ENCODE measurements at regions not wholly inside any gene's neighbourhood (a gene's known extent, or its start where the extent isn't known, plus 50 kb on each side); places are given as distances from the start of the nearest gene placed in this dataset.

- H3K27me3 ChIP-seq (ENCODE audit: insufficient read depth, low read depth, low read length) = no peaks in the 10 kb centered on the region
- H3K27ac ChIP-seq (ENCODE audit: low read length) = no peak overlapping the region
- H3F3A ChIP-seq (ENCODE audit: insufficient read depth, low read length, poor library complexity, severe bottlenecking) = no peaks in the 10 kb centered on the region
- no peak overlapping the region for H3K4me3 ChIP-seq (ENCODE audit: low read length)
- H2AFZ ChIP-seq (ENCODE audit: low read depth, low read length) = no peak overlapping the region
- no peaks in the 10 kb centered on the region for H3K9me3 ChIP-seq (ENCODE audit: low read length)
- no peak overlapping the region for H3K9ac ChIP-seq (ENCODE audit: low read length)
- no peaks in the 10 kb centered on the region for H3K36me3 ChIP-seq (ENCODE audit: insufficient read depth, low read length)
- H3K4me2 ChIP-seq (ENCODE audit: low read length) = no peak overlapping the region
- no peaks in the 10 kb centered on the region for H3K79me2 ChIP-seq (replicated peaks; ENCODE audit: insufficient read depth, low read length)
- no peaks in the 10 kb centered on the region for H4K20me1 ChIP-seq (ENCODE audit: insufficient read depth)
- TF ChIP-seq CTCF (IDR thresholded peaks at IDR 0.05; ENCODE audit: poor library complexity, severe bottlenecking) (no peak), TAF1 (IDR thresholded peaks at IDR 0.05; ENCODE audit: low read depth) (no peak), EP300 (conservative IDR thresholded peaks at IDR 0.05; ENCODE audit: poor library complexity, severe bottlenecking) (no peak), POLR2AphosphoS5 (IDR thresholded peaks at IDR 0.05) (no peak), SMC3 (conservative IDR thresholded peaks at IDR 0.05; ENCODE audit: poor library complexity) (no peak), EZH2 (IDR thresholded peaks at IDR 0.05; ENCODE audit: borderline replicate concordance, insufficient read depth, low read length, poor library complexity, severe bottlenecking) (no peak), RAD21 (conservative IDR thresholded peaks at IDR 0.05) (no peak), MXI1 (conservative IDR thresholded peaks at IDR 0.05; ENCODE audit: poor library complexity, severe bottlenecking) (no peak)
- TF ChIP-seq, protein P1, sequence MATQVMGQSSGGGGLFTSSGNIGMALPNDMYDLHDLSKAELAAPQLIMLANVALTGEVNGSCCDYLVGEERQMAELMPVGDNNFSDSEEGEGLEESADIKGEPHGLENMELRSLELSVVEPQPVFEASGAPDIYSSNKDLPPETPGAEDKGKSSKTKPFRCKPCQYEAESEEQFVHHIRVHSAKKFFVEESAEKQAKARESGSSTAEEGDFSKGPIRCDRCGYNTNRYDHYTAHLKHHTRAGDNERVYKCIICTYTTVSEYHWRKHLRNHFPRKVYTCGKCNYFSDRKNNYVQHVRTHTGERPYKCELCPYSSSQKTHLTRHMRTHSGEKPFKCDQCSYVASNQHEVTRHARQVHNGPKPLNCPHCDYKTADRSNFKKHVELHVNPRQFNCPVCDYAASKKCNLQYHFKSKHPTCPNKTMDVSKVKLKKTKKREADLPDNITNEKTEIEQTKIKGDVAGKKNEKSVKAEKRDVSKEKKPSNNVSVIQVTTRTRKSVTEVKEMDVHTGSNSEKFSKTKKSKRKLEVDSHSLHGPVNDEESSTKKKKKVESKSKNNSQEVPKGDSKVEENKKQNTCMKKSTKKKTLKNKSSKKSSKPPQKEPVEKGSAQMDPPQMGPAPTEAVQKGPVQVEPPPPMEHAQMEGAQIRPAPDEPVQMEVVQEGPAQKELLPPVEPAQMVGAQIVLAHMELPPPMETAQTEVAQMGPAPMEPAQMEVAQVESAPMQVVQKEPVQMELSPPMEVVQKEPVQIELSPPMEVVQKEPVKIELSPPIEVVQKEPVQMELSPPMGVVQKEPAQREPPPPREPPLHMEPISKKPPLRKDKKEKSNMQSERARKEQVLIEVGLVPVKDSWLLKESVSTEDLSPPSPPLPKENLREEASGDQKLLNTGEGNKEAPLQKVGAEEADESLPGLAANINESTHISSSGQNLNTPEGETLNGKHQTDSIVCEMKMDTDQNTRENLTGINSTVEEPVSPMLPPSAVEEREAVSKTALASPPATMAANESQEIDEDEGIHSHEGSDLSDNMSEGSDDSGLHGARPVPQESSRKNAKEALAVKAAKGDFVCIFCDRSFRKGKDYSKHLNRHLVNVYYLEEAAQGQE (IDR thresholded peaks at IDR 0.05; ENCODE audit: borderline replicate concordance) = no peak
- H3K9me2 ChIP-seq (ENCODE audit: insufficient read depth, low read length) = no peaks in the 10 kb centered on the region
Measured at GRCh38 chr12:115169981-115170380, 486.0 kb upstream of the TBX3 start.

DNA sequence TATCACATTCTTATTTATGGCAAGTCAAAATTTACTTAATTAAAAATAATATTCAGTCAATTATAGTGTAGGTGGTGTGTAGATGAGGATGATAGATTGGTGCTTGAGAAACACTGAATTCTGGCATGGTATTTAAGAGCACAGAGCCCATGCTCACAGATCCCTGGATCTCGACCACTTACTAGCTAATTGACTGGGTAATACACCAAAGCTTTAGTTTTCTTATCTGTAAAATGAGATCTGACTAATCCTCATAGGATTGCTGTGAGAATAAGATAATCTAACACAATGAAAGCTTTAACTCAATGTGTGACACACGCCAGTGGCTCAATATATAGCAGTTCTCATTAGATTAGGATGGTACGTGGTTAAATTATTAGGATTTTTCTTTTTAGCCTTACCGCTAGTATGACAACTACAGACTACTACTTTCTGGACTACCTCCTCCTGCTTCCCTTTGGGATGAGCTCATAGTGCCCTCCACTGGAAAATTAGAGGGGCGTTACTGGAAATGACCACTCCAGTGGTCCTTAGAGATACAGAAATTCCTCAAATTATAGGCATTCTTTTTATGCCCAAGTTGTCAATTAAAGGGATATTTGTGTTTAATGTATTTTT is 482.8 kb upstream of the TBX3 start:
- Histone ChIP-seq H3F3A (ENCODE audit: insufficient read depth, low read length, poor library complexity, severe bottlenecking) (peaks cover 8% of the 10 kb centered on the region), H4K20me1 (ENCODE audit: insufficient read depth) (no peaks in the 10 kb centered on the region), H3K27ac (ENCODE audit: low read length) (no peak overlapping the region), H3K9me3 (ENCODE audit: low read length) (no peaks in the 10 kb centered on the region), H3K36me3 (ENCODE audit: insufficient read depth, low read length) (no peaks in the 10 kb centered on the region), H3K79me2 (replicated peaks; ENCODE audit: insufficient read depth, low read length) (no peaks in the 10 kb centered on the region), H3K4me2 (ENCODE audit: low read length) (no peak overlapping the region), H3K9ac (ENCODE audit: low read length) (no peak overlapping the region), H3K4me3 (ENCODE audit: low read length) (no peak overlapping the region), H2AFZ (ENCODE audit: low read depth, low read length) (no peak overlapping the region), H3K27me3 (ENCODE audit: insufficient read depth, low read depth, low read length) (no peaks in the 10 kb centered on the region), H3K9me2 (ENCODE audit: insufficient read depth, low read length) (no peaks in the 10 kb centered on the region)
- TF ChIP-seq MXI1 (conservative IDR thresholded peaks at IDR 0.05; ENCODE audit: poor library complexity, severe bottlenecking) (no peak), POLR2AphosphoS5 (IDR thresholded peaks at IDR 0.05) (no peak), EZH2 (IDR thresholded peaks at IDR 0.05; ENCODE audit: borderline replicate concordance, insufficient read depth, low read length, poor library complexity, severe bottlenecking) (no peak), TAF1 (IDR thresholded peaks at IDR 0.05; ENCODE audit: low read depth) (no peak), SMC3 (conservative IDR thresholded peaks at IDR 0.05; ENCODE audit: poor library complexity) (no peak), EP300 (conservative IDR thresholded peaks at IDR 0.05; ENCODE audit: poor library complexity, severe bottlenecking) (no peak), CTCF (IDR thresholded peaks at IDR 0.05; ENCODE audit: poor library complexity, severe bottlenecking) (no peak)
- TF ChIP-seq, protein P1 (IDR thresholded peaks at IDR 0.05; ENCODE audit: borderline replicate concordance) = no peak
